Stimulated activated naive B cell treated with anti-CD40 and anti-IgM and Interleukin-4, amounts not matched to agents 10 μg/mL and 1 μg/mL and 100 μg/mL, for 72 hours (primary cell): ENCODE measurements at regions not wholly inside any gene's neighbourhood (a gene's known extent, or its start where the extent isn't known, plus 50 kb on each side); places are given as distances from the start of the nearest gene placed in this dataset.
A peak's percentile ranks its signal among the peaks of the same experiment; 100 is the strongest.

Source experiments
- ATAC-seq, 2 donors: fragments of 150-1000 bp; cut with Tn5 transposase; replicated peaks; 2 replicates each; pipeline ENCODE4 v1.10.0; 2021; ENCODE audit warnings: moderate library complexity in 1 of 2
- DNase-seq: peaks from one replicate; pipeline ENCODE4 v3.0.0; 2021
- H3K27ac Mint-ChIP-seq: one replicate; pipeline ENCODE4 v1.8.0; 2022; ENCODE audit warnings: mild to moderate bottlenecking, mixed read lengths
- H3K27me3 Mint-ChIP-seq, 2 donors: one replicate each; pipeline ENCODE4 v1.8.0; 2022; ENCODE audit warnings: mixed read lengths in 2 of 2
- H3K36me3 Mint-ChIP-seq, 2 donors: one replicate each; pipeline ENCODE4 v1.8.0; 2022; ENCODE audit warnings: mixed read lengths in 2 of 2, mild to moderate bottlenecking in 1 of 2
- H3K4me1 Mint-ChIP-seq, 2 donors: one replicate each; pipeline ENCODE4 v1.8.0; 2022; ENCODE audit warnings: mixed read lengths in 2 of 2, mild to moderate bottlenecking in 1 of 2
- H3K4me3 Mint-ChIP-seq, 2 donors: one replicate each; pipeline ENCODE4 v1.8.0; 2022; ENCODE audit warnings: mild to moderate bottlenecking in 2 of 2, mixed read lengths in 2 of 2, moderate library complexity in 1 of 2
- H3K9me3 Mint-ChIP-seq, 2 donors: one replicate each; pipeline ENCODE4 v1.8.0; 2022; ENCODE audit warnings: mixed read lengths in 2 of 2, mild to moderate bottlenecking in 1 of 2

GRCh38 chr17:77326076-77326591 lies 185.4 kb downstream of the SEC14L1 start:
- peak overlapping the region; percentile 98 for H3K27ac Mint-ChIP-seq
- no peaks in the 10 kb centered on the region for H3K9me3 Mint-ChIP-seq
- ATAC-seq (no peak), DNase-seq (no peak)
- peaks cover 6 to 34% of the 10 kb centered on the region in 2 donors for H3K36me3 Mint-ChIP-seq
- H3K4me1 Mint-ChIP-seq, result peaks cover 76 to 98% of the 10 kb centered on the region in 2 donors
- H3K4me3 Mint-ChIP-seq, result peak overlapping the region; percentile 20 to 90
- H3K27me3 Mint-ChIP-seq, result no peaks in the 10 kb centered on the region

GRCh38 chr17:77326636-77327035 lies 185.9 kb downstream of the SEC14L1 start:
- no peak for DNase-seq
- no peak overlapping the region for H3K4me3 Mint-ChIP-seq
- peak overlapping the region; percentile 98 for H3K27ac Mint-ChIP-seq
- no peaks in the 10 kb centered on the region for H3K9me3 Mint-ChIP-seq
- peaks cover 6 to 38% of the 10 kb centered on the region in 2 donors for H3K36me3 Mint-ChIP-seq
- H3K4me1 Mint-ChIP-seq, result peaks cover 79 to 98% of the 10 kb centered on the region in 2 donors
- ATAC-seq, result no peak
- no peaks in the 10 kb centered on the region for H3K27me3 Mint-ChIP-seq

GRCh38 chr17:77327181-77327565 lies 186.4 kb downstream of the SEC14L1 start:
- no peak for DNase-seq
- H3K36me3 Mint-ChIP-seq, result peaks cover 6 to 39% of the 10 kb centered on the region in 2 donors
- H3K9me3 Mint-ChIP-seq, result no peaks in the 10 kb centered on the region
- H3K4me3 Mint-ChIP-seq, result no peak overlapping the region
- no peaks in the 10 kb centered on the region for H3K27me3 Mint-ChIP-seq
- H3K27ac Mint-ChIP-seq, result peak overlapping the region; percentile 25
- no peak for ATAC-seq
- H3K4me1 Mint-ChIP-seq, result peaks cover 79 to 98% of the 10 kb centered on the region in 2 donors

- peaks cover 6 to 34% of the 10 kb centered on the region in 2 donors for H3K36me3 Mint-ChIP-seq
- DNase-seq, result no peak
- H3K27ac Mint-ChIP-seq, result no peak overlapping the region
- no peak overlapping the region for H3K4me3 Mint-ChIP-seq
- H3K27me3 Mint-ChIP-seq, result no peaks in the 10 kb centered on the region
- no peak for ATAC-seq
- H3K9me3 Mint-ChIP-seq, result no peaks in the 10 kb centered on the region
- peaks cover 81 to 98% of the 10 kb centered on the region in 2 donors for H3K4me1 Mint-ChIP-seq
Measured at GRCh38 chr17:77327566-77328464, 187.0 kb downstream of the SEC14L1 start.

- Mint-ChIP-seq H3K4me3 (no peak overlapping the region), H3K9me3 (no peaks in the 10 kb centered on the region), H3K4me1 (peaks cover 75 to 93% of the 10 kb centered on the region in 2 donors), H3K36me3 (peaks cover 3 to 34% of the 10 kb centered on the region in 2 donors), H3K27me3 (no peaks in the 10 kb centered on the region), H3K27ac (peak overlapping the region; percentile 71)
- DNase-seq (no peak), ATAC-seq (no peak)
Measured at GRCh38 chr17:77328823-77329740, 188.3 kb downstream of the SEC14L1 start.

- ATAC-seq, result no peak
Measured at GRCh38 chr17:77329741-77330531, 189.2 kb downstream of the SEC14L1 start.

GRCh38 chr17:77330602-77331081 lies 189.9 kb downstream of the SEC14L1 start:
- Mint-ChIP-seq H3K27ac (no peak overlapping the region), H3K9me3 (no peaks in the 10 kb centered on the region), H3K4me3 (no peak overlapping the region), H3K36me3 (peaks cover 3 to 23% of the 10 kb centered on the region in 2 donors), H3K4me1 (peaks cover 60 to 78% of the 10 kb centered on the region in 2 donors), H3K27me3 (no peaks in the 10 kb centered on the region)
- ATAC-seq (no peak), DNase-seq (no peak)

More at GRCh38 chr17:77329741-77330531, 189.2 kb downstream of the SEC14L1 start:
- peaks cover 67 to 85% of the 10 kb centered on the region in 2 donors for H3K4me1 Mint-ChIP-seq
- H3K9me3 Mint-ChIP-seq, result no peaks in the 10 kb centered on the region
- H3K36me3 Mint-ChIP-seq, result peaks cover 3 to 26% of the 10 kb centered on the region in 2 donors
- no peak for DNase-seq
- no peak overlapping the region for H3K4me3 Mint-ChIP-seq
- no peaks in the 10 kb centered on the region for H3K27me3 Mint-ChIP-seq
- peak overlapping the region; percentile 53 for H3K27ac Mint-ChIP-seq

GRCh38 chr17:77331301-77331864 lies 190.6 kb downstream of the SEC14L1 start:
- Mint-ChIP-seq H3K9me3 (no peaks in the 10 kb centered on the region), H3K27me3 (no peaks in the 10 kb centered on the region), H3K36me3 (peaks cover 1 to 18% of the 10 kb centered on the region in 2 donors), H3K4me1 (peaks cover 54 to 70% of the 10 kb centered on the region in 2 donors), H3K27ac (peak overlapping the region; percentile 96), H3K4me3 (peak overlapping the region; percentile 86 to 87)
- peak; percentile 93 to 95 for ATAC-seq
- peak; percentile 86 for DNase-seq

- Mint-ChIP-seq H3K27ac (peak overlapping the region; percentile 96), H3K27me3 (no peaks in the 10 kb centered on the region), H3K9me3 (peaks cover 0 to 3% of the 10 kb centered on the region in 2 donors), H3K4me1 (peaks cover 49 to 61% of the 10 kb centered on the region in 2 donors), H3K36me3 (peaks cover 4 to 21% of the 10 kb centered on the region in 2 donors), H3K4me3 (peak overlapping the region; percentile 86 to 87)
- DNase-seq (no peak), ATAC-seq (peak; percentile 43 to 53)
Measured at GRCh38 chr17:77332034-77332971, 191.5 kb downstream of the SEC14L1 start.

GRCh38 chr17:77332981-77333685 lies 192.4 kb downstream of the SEC14L1 start:
- Mint-ChIP-seq H3K36me3 (peaks cover 5 to 22% of the 10 kb centered on the region in 2 donors), H3K27me3 (no peaks in the 10 kb centered on the region), H3K9me3 (peaks cover 0 to 3% of the 10 kb centered on the region in 2 donors), H3K27ac (peak overlapping the region; percentile 68), H3K4me3 (peak overlapping the region in 1 of 2 donors; percentile 87), H3K4me1 (peaks cover 44 to 53% of the 10 kb centered on the region in 2 donors)
- ATAC-seq (peak; percentile 17 to 20), DNase-seq (no peak)

GRCh38 chr17:77337150-77337549 lies 196.4 kb downstream of the SEC14L1 start:
- Mint-ChIP-seq H3K36me3 (peaks cover 5 to 14% of the 10 kb centered on the region in 2 donors), H3K27me3 (no peaks in the 10 kb centered on the region), H3K4me3 (no peak overlapping the region), H3K9me3 (peaks cover 0 to 3% of the 10 kb centered on the region in 2 donors), H3K4me1 (peaks cover 26 to 32% of the 10 kb centered on the region in 2 donors), H3K27ac (no peak overlapping the region)
- ATAC-seq (no peak), DNase-seq (no peak)
